ENCODE measurements at regions not wholly inside any gene's neighbourhood (a gene's known extent, or its start where the extent isn't known, plus 50 kb on each side); places are given as distances from the start of the nearest gene placed in this dataset.

DNA sequence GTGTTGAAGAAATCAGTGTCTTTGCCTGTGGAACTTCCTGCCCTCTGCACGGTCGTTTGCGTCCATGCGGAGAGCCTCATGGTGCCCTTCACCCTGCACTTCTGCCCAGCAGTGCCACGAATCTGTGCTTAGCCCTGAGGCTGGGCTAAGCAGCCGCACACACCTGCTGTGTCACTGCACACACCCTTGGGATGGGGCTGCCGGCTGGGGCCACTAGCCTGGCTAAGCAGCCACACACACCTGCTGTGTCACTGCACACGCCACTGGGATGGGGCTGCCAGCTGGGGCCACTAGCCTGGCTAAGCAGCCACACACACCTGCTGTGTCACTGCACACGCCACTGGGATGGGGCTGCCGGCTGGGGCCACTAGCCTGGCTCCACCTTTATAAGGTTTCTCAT is 188.5 kb downstream of the KIF26A start:
- no peak for TF ChIP-seq CTCF (IDR thresholded peaks at IDR 0.05; ENCODE audit: low read depth, low read length, missing control alignments)
- no peak for DNase-seq (ENCODE audit: low read depth)

GRCh38 chr14:104328607-104329006 is 190.2 kb downstream of the KIF26A start:
- no peak for DNase-seq (ENCODE audit: low read depth)
- no peak for TF ChIP-seq CTCF (IDR thresholded peaks at IDR 0.05; ENCODE audit: low read depth, low read length, missing control alignments)

More for the DNA sequence above, 188.5 kb downstream of the KIF26A start:
- no peak overlapping the region for H3K4me3 ChIP-seq (ENCODE audit: low read depth, low read length)

DNA sequence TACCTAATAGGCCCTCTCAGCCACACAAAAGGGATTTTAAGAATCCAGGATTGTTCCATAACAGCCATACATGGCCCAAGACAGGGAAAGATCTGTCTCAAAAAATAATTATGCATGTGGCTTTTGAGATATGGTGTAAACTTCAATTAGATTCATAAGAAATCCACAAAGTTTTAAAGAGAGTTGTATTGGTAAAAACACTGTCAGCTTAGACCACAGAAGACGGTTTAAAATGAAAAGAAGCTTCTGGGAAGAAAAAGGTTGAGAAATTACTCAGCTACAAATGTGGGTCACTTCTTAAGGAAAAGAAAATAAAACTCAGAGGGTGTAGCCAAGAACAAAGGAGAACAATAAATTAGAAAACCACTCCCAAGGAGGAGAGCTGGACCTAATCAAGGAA is 191.4 kb downstream of the KIF26A start:
- H3K4me3 ChIP-seq (ENCODE audit: low read depth, low read length), result no peak overlapping the region
- DNase-seq (ENCODE audit: low read depth), result no peak
- no peak for TF ChIP-seq CTCF (IDR thresholded peaks at IDR 0.05; ENCODE audit: low read depth, low read length, missing control alignments)

More at GRCh38 chr14:104328607-104329006, 190.2 kb downstream of the KIF26A start:
- H3K4me3 ChIP-seq (ENCODE audit: low read depth, low read length), result no peak overlapping the region

GRCh38 chr14:104331871-104332605 is 193.7 kb downstream of the KIF26A start:
- DNase-seq (ENCODE audit: low read depth), result no peak
- peak; percentile 36 for TF ChIP-seq CTCF (IDR thresholded peaks at IDR 0.05; ENCODE audit: low read depth, low read length, missing control alignments)

DNA sequence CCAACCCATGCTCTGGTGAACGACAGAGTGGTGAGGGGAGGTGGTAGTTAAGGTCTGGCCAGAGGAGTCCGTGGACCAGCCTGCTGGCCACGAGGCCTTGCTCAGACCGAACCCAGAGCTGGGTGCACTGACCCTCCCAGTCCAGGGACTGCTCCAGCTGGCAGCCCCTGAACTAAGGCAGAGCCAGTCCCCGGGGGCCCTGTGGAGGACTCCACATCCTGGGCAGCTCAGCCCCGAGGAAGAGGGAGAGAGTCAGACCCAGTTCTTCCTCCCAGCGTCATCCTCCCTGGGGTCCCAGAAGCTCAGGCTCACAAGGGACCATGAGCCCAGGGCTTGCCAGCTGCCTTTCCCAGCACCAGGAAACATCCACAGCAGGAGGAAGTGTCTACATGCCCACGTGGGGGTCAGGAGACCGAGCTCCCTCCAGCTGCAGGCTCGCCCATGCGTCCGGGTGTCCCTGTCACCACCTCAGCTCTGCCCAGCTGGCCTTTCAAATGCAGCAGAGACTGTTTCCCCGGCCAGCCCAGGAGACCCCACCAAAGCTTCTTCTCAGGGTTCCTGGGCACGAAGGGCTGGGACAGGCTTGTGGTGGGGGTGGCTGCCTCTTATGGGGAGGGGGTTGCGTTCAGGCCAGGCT is 194.4 kb downstream of the KIF26A start:
- no peak for TF ChIP-seq CTCF (IDR thresholded peaks at IDR 0.05; ENCODE audit: low read depth, low read length, missing control alignments)
- DNase-seq (ENCODE audit: low read depth), result no peak
- H3K4me3 ChIP-seq (ENCODE audit: low read depth, low read length), result no peak overlapping the region

More at GRCh38 chr14:104331871-104332605, 193.7 kb downstream of the KIF26A start:
- H3K4me3 ChIP-seq (ENCODE audit: low read depth, low read length), result no peak overlapping the region

DNA sequence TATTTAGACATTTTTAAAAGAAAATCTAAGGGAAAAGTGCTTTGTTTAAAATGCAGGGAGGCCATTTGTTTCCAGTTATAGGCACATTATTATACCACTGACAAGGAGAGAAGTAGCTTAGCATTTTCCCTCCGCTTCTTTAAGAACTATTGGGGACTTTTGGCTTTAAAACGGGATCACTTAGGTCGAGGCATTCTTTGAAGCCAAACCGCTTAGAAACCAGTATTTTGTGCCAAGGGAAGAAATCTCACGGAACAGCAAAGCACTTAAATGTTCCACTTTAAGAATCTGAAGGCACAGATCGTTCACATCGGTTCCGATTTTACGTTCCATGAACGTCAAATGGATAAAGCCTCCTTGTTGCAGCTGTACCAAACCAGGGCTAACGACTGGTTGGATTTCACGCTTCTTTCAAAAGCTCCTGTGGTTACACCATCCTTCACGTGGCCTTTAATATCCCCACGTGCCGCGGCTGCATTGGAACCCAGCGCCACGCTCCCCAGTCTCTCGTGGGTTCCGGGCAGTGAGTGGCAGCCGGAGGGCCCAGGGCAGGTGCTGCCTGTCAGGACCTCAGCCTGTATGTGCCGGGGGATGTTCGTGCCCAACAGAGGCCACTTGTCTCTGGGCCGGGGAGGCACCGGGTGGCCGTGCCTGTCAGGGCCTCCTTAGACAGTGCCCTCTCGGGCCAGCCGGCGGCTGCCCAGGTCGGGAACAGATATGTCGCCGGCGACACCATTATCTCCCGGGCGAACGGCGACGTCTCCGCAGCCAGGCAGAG is 195.4 kb downstream of the KIF26A start:
- no peak overlapping the region for H3K4me3 ChIP-seq (ENCODE audit: low read depth, low read length)
- TF ChIP-seq CTCF (IDR thresholded peaks at IDR 0.05; ENCODE audit: low read depth, low read length, missing control alignments), result no peak
- no peak for DNase-seq (ENCODE audit: low read depth)

Data from GM12864 (cell line).